ENCODE measurements at regions not wholly inside any gene's neighbourhood (a gene's known extent, or its start where the extent isn't known, plus 50 kb on each side); places are given as distances from the start of the nearest gene placed in this dataset.

GRCh38 chr5:167311340-167311739 lies 980.1 kb upstream of the WWC1 start:
- TF ChIP-seq, protein P1, sequence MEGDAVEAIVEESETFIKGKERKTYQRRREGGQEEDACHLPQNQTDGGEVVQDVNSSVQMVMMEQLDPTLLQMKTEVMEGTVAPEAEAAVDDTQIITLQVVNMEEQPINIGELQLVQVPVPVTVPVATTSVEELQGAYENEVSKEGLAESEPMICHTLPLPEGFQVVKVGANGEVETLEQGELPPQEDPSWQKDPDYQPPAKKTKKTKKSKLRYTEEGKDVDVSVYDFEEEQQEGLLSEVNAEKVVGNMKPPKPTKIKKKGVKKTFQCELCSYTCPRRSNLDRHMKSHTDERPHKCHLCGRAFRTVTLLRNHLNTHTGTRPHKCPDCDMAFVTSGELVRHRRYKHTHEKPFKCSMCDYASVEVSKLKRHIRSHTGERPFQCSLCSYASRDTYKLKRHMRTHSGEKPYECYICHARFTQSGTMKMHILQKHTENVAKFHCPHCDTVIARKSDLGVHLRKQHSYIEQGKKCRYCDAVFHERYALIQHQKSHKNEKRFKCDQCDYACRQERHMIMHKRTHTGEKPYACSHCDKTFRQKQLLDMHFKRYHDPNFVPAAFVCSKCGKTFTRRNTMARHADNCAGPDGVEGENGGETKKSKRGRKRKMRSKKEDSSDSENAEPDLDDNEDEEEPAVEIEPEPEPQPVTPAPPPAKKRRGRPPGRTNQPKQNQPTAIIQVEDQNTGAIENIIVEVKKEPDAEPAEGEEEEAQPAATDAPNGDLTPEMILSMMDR (IDR thresholded peaks at IDR 0.05): no peak

GRCh38 chr5:167312225-167312624 lies 979.2 kb upstream of the WWC1 start:
- TF ChIP-seq, protein P1 (IDR thresholded peaks at IDR 0.05): no peak

DNA sequence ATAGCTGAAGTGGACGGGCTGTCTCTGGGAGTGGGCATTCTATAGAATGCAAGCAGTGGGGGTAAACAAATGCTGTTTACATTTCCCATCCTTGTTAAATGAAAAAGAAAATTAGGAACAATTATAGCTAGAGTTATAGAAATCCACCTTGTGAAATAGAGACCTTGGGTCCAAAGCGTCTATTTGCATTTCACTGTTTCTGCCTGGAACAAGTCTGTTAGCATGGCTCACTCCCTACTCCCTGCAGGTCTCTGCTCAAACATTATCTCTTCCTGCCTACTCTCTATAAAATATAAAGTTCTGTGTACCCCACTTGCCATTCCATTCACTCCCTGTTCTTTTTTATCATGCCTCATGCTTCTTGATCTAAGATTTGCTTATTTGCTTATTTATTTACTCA lies 975.7 kb upstream of the WWC1 start:
- TF ChIP-seq, protein P1 (IDR thresholded peaks at IDR 0.05): no peak

GRCh38 chr5:167317884-167318283 lies 973.6 kb upstream of the WWC1 start:
- TF ChIP-seq, protein P1 (IDR thresholded peaks at IDR 0.05): no peak

DNA sequence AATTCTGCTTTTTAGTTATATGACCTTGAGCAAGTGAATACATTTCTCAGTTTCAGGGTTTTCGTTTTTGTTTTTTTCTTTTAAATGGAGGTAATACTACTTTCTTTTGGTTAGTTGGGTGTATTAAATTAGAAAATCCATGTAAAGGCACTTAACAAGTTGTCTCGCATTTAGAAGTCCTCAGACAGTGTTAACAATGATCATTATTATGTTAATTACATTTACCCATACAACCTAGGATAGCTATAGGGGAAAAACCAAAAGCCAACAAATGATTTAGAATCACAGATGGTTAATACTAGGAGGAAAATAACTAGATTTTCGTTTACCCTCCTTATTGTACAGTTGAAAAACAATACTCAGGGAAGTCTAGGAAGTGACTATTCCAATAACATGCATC lies 972.2 kb upstream of the WWC1 start:
- TF ChIP-seq, protein P1 (IDR thresholded peaks at IDR 0.05): no peak

- TF ChIP-seq, protein P1 (IDR thresholded peaks at IDR 0.05): no peak
These were observed 971.4 kb upstream of the WWC1 start for GRCh38 chr5:167320019-167320418.

- TF ChIP-seq, protein P1 (IDR thresholded peaks at IDR 0.05): no peak
These were observed 959.1 kb upstream of the WWC1 start for GRCh38 chr5:167332309-167332708.

DNA sequence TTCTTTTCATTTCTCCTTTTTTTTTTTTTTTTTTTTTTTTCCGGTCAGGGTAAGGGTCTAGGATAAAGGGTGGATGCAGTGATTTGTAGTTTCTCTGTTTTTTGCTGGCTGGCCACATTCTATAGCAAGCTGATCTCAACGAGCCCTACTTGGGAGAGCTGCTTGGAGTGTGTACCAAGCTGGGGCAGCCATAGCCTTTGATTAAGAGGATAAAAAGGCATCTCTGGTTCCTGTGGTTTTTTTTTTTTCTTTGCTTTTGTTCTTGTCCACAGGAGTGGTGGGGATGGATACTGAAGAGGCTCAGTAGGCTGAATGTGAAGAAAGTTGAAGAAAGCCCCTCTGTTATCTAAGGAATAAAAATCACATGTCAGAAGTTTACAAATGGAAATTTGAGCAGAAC lies 955.3 kb upstream of the WWC1 start:
- TF ChIP-seq, protein P1 (IDR thresholded peaks at IDR 0.05): no peak

All from LNCAP (cell line).